ENCODE measurements at regions not wholly inside any gene's neighbourhood (a gene's known extent, or its start where the extent isn't known, plus 50 kb on each side); places are given as distances from the start of the nearest gene placed in this dataset.

GRCh38 chr3:191958980-191959671 lies 498.2 kb downstream of the PYDC2 start:
- no peak for DNase-seq (ENCODE audit: low read depth)
- H3K4me3 ChIP-seq (ENCODE audit: low read length) = no peak overlapping the region
- no peak for TF ChIP-seq CTCF (conservative IDR thresholded peaks at IDR 0.05; ENCODE audit: low read depth, low read length)

- no peak for TF ChIP-seq CTCF (conservative IDR thresholded peaks at IDR 0.05; ENCODE audit: low read depth, low read length)
- H3K4me3 ChIP-seq (ENCODE audit: low read length) = no peak overlapping the region
- no peak for DNase-seq (ENCODE audit: low read depth)
Measured at GRCh38 chr3:191959876-191960413, 499.0 kb downstream of the PYDC2 start.

GRCh38 chr3:191961022-191961421 lies 500.1 kb downstream of the PYDC2 start:
- DNase-seq (ENCODE audit: low read depth) = no peak

GRCh38 chr3:191961529-191961928 lies 500.6 kb downstream of the PYDC2 start:
- no peak overlapping the region for H3K4me3 ChIP-seq (ENCODE audit: low read length)
- TF ChIP-seq CTCF (conservative IDR thresholded peaks at IDR 0.05; ENCODE audit: low read depth, low read length) = no peak
- DNase-seq (ENCODE audit: low read depth) = no peak

More at GRCh38 chr3:191961022-191961421, 500.1 kb downstream of the PYDC2 start:
- H3K4me3 ChIP-seq (ENCODE audit: low read length) = no peak overlapping the region
- no peak for TF ChIP-seq CTCF (conservative IDR thresholded peaks at IDR 0.05; ENCODE audit: low read depth, low read length)

- DNase-seq (ENCODE audit: low read depth) = no peak
- no peak for TF ChIP-seq CTCF (conservative IDR thresholded peaks at IDR 0.05; ENCODE audit: low read depth, low read length)
- no peak overlapping the region for H3K4me3 ChIP-seq (ENCODE audit: low read length)
Measured at GRCh38 chr3:191962324-191962723, 501.4 kb downstream of the PYDC2 start.

GRCh38 chr3:191963182-191963581 lies 502.2 kb downstream of the PYDC2 start:
- no peak for TF ChIP-seq CTCF (conservative IDR thresholded peaks at IDR 0.05; ENCODE audit: low read depth, low read length)
- no peak for DNase-seq (ENCODE audit: low read depth)
- no peak overlapping the region for H3K4me3 ChIP-seq (ENCODE audit: low read length)

- TF ChIP-seq CTCF (conservative IDR thresholded peaks at IDR 0.05; ENCODE audit: low read depth, low read length) = no peak
- no peak overlapping the region for H3K4me3 ChIP-seq (ENCODE audit: low read length)
- DNase-seq (ENCODE audit: low read depth) = no peak
Measured at GRCh38 chr3:191966556-191966955, 505.6 kb downstream of the PYDC2 start.
